Stomach (tissue), 4 donors: ENCODE measurements at regions not wholly inside any gene's neighbourhood (a gene's known extent, or its start where the extent isn't known, plus 50 kb on each side); places are given as distances from the start of the nearest gene placed in this dataset.

Experiments
- CTCF ChIP-seq, 7 experiments: fragments of 450-650 bp in 4 of 7; fragments of 200-600 bp in 3 of 7; sonication (generic) in 3 of 7; IDR thresholded peaks; one replicate each; pipeline ENCODE4 v1.5.1; 2016 to 2019; ENCODE audit warnings: antibody characterized with exemption in 7 of 7, control low read depth in 2 of 7, mild to moderate bottlenecking in 1 of 7
- EP300 ChIP-seq: sonication (generic); formaldehyde crosslinking; IDR thresholded peaks from one replicate; pipeline ENCODE4 v1.6.1; 2017; ENCODE audit warnings: antibody characterized with exemption
- POLR2A ChIP-seq, 4 donors: fragments of 450-650 bp; IDR thresholded peaks; one replicate each; pipeline ENCODE4 v1.6.1; 2016; ENCODE audit warnings: antibody characterized with exemption in 4 of 4, control low read depth in 2 of 4, mild to moderate bottlenecking in 1 of 4, moderate library complexity in 1 of 4
- POLR2AphosphoS5 ChIP-seq, 3 donors: sonication (generic); formaldehyde crosslinking; IDR thresholded peaks; one replicate each; pipeline ENCODE4 v1.6.1; 2016; ENCODE audit warnings: antibody characterized with exemption in 3 of 3

DNA sequence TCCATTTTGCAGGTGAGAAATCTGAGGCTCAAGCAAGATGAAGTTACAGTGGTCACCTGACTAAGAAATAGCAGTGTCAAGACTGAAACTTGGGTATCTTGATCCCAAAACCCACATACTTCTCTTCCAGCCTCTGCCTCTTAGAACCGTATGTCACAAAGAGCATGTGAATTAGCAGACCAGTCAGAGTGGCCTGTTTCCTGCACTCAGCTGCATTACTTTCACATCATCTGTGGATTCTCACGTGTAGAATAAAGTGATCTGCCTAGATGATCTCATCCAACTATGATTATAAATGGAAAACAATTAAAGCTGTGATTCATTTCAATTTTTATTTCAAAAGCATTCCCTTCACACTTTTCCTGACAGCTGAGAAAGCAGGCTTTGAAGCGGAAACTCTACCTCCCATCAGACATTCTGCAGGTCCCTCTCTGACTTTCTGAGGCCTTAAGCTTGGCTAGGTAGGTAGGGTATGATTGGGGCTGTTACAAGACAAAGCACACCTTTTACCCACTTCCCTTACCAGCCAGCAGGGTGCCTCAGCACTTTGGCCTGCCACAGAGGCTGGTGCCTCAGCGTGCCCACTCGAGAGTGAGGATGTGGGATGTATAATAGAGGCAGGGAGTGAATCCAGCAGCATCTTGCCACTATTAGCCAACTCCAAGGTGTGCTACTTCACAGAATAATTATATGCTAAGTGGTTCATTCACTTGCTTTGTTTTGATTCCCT, 70.2 kb upstream of the PDE1C start:
- no peak for TF ChIP-seq CTCF (IDR thresholded peaks at IDR 0.05)
- no peak for TF ChIP-seq POLR2A (IDR thresholded peaks at IDR 0.05)
- TF ChIP-seq EP300, result no peak
- TF ChIP-seq POLR2AphosphoS5 (IDR thresholded peaks at IDR 0.05), result no peak
